ENCODE measurements at regions not wholly inside any gene's neighbourhood (a gene's known extent, or its start where the extent isn't known, plus 50 kb on each side); places are given as distances from the start of the nearest gene placed in this dataset.

- TF ChIP-seq CTCF (IDR thresholded peaks at IDR 0.05; ENCODE audit: insufficient read depth, low read length, poor library complexity, severe bottlenecking), result no peak
- Histone ChIP-seq H3K27me3 (ENCODE audit: control insufficient read depth, insufficient read depth, low read length) (no peaks in the 10 kb centered on the region), H3K36me3 (ENCODE audit: control insufficient read depth, insufficient read depth, low read length) (peaks cover 2% of the 10 kb centered on the region), H3K4me3 (ENCODE audit: low read depth, low read length) (no peak overlapping the region)
- no peak for DNase-seq (ENCODE audit: low read depth)
Observed at GRCh38 chr17:77306048-77306789, 165.4 kb downstream of the SEC14L1 start.

- Histone ChIP-seq H3K4me3 (ENCODE audit: low read depth, low read length) (no peak overlapping the region), H3K27me3 (ENCODE audit: control insufficient read depth, insufficient read depth, low read length) (no peaks in the 10 kb centered on the region), H3K36me3 (ENCODE audit: control insufficient read depth, insufficient read depth, low read length) (peaks cover 2% of the 10 kb centered on the region)
- no peak for DNase-seq (ENCODE audit: low read depth)
- no peak for TF ChIP-seq CTCF (IDR thresholded peaks at IDR 0.05; ENCODE audit: insufficient read depth, low read length, poor library complexity, severe bottlenecking)
Observed at GRCh38 chr17:77306790-77307478, 166.2 kb downstream of the SEC14L1 start.

GRCh38 chr17:77307479-77308198 is 166.9 kb downstream of the SEC14L1 start:
- no peak for DNase-seq (ENCODE audit: low read depth)
- peaks cover 2% of the 10 kb centered on the region for H3K36me3 ChIP-seq (ENCODE audit: control insufficient read depth, insufficient read depth, low read length)
- no peaks in the 10 kb centered on the region for H3K27me3 ChIP-seq (ENCODE audit: control insufficient read depth, insufficient read depth, low read length)
- H3K4me3 ChIP-seq (ENCODE audit: low read depth, low read length), result no peak overlapping the region
- no peak for TF ChIP-seq CTCF (IDR thresholded peaks at IDR 0.05; ENCODE audit: insufficient read depth, low read length, poor library complexity, severe bottlenecking)

- peaks cover 2% of the 10 kb centered on the region for H3K36me3 ChIP-seq (ENCODE audit: control insufficient read depth, insufficient read depth, low read length)
- no peak for DNase-seq (ENCODE audit: low read depth)
- no peak overlapping the region for H3K4me3 ChIP-seq (ENCODE audit: low read depth, low read length)
- no peak for TF ChIP-seq CTCF (IDR thresholded peaks at IDR 0.05; ENCODE audit: insufficient read depth, low read length, poor library complexity, severe bottlenecking)
- no peaks in the 10 kb centered on the region for H3K27me3 ChIP-seq (ENCODE audit: control insufficient read depth, insufficient read depth, low read length)
Observed at GRCh38 chr17:77308861-77309726, 168.3 kb downstream of the SEC14L1 start.

- no peak for DNase-seq (ENCODE audit: low read depth)
- no peak for TF ChIP-seq CTCF (IDR thresholded peaks at IDR 0.05; ENCODE audit: insufficient read depth, low read length, poor library complexity, severe bottlenecking)
- peaks cover 2% of the 10 kb centered on the region for H3K36me3 ChIP-seq (ENCODE audit: control insufficient read depth, insufficient read depth, low read length)
Observed at GRCh38 chr17:77310336-77310735, 169.6 kb downstream of the SEC14L1 start.

More at GRCh38 chr17:77310336-77310735, 169.6 kb downstream of the SEC14L1 start:
- Histone ChIP-seq H3K27me3 (ENCODE audit: control insufficient read depth, insufficient read depth, low read length) (no peaks in the 10 kb centered on the region), H3K4me3 (ENCODE audit: low read depth, low read length) (no peak overlapping the region)
